K562 (cell line): ENCODE measurements at regions not wholly inside any gene's neighbourhood (a gene's known extent, or its start where the extent isn't known, plus 50 kb on each side); places are given as distances from the start of the nearest gene placed in this dataset.

Experiments used
- CREB3L1 ChIP-seq: fragments of 450-650 bp; IDR thresholded peaks from 2 replicates; pipeline ENCODE4 v1.6.1; 2014; ENCODE audit warnings: low read depth, mild to moderate bottlenecking, moderate library complexity, borderline replicate concordance
- CSDE1 ChIP-seq, 2 experiments: fragments of 450-650 bp; IDR thresholded peaks; 2 replicates each; pipeline ENCODE4 v1.6.1; 2016; ENCODE audit warnings: mild to moderate bottlenecking in 1 of 2
- NFE2L1 ChIP-seq: fragments of 450-650 bp; IDR thresholded peaks from 2 replicates; pipeline ENCODE4 v1.6.1; 2016; ENCODE audit warnings: missing genetic modification characterization, low read depth, mild to moderate bottlenecking, missing compliant biosample characterization, moderate library complexity, borderline replicate concordance
- TARDBP ChIP-seq: fragments of 450-650 bp; IDR thresholded peaks from 2 replicates; pipeline ENCODE4 v1.6.1; 2016
- TRIM25 ChIP-seq: fragments of 450-650 bp; IDR thresholded peaks from 2 replicates; pipeline ENCODE4 v1.7.0; 2016; ENCODE audit warnings: borderline replicate concordance
- ZBTB26 ChIP-seq: fragments of 450-650 bp; formaldehyde crosslinking; IDR thresholded peaks from 2 replicates; pipeline ENCODE4 v1.4.0; 2022; ENCODE audit warnings: missing genetic modification characterization
- ZNF277 ChIP-seq: fragments of 250-450 bp; sonication (Bioruptor Pico); IDR thresholded peaks from 2 replicates; pipeline ENCODE4 v1.8.0; 2022; ENCODE audit warnings: inconsistent platforms, mild to moderate bottlenecking, moderate library complexity, borderline replicate concordance

- TF ChIP-seq TRIM25 (no peak), NFE2L1 (tag) (no peak), CREB3L1 (no peak), TARDBP (no peak), ZBTB26 (no peak), ZNF277 (CRISPR knock-in tag) (no peak), CSDE1 (IDR thresholded peaks at IDR 0.05) (no peak)
Measured at GRCh38 chr1:88434836-88435235, 249.2 kb upstream of the PKN2 start (continued).
